ENCODE measurements at regions not wholly inside any gene's neighbourhood (a gene's known extent, or its start where the extent isn't known, plus 50 kb on each side); places are given as distances from the start of the nearest gene placed in this dataset.

- no peak overlapping the region for H3K9ac ChIP-seq (ENCODE audit: insufficient read depth, low read depth, low read length)
- in situ Hi-C loops (cut with HindIII; ENCODE audit: extremely low pct_ligation_motif_present, low pct_unique_long_range_greater_than_20kb) = no loop called here
- no peak overlapping the region for H2AFZ ChIP-seq (ENCODE audit: low read length)
- ATAC-seq (no peak), DNase-seq (ENCODE audit: low spot score) (no peak), FAIRE-seq (no peak)
- H3K4me3 ChIP-seq (replicated peaks in 1 of 3; ENCODE audit: insufficient read depth in 1 of 3, low read depth in 2 of 3, low read length in 3 of 3) = no peak overlapping the region
- no peaks in the 10 kb centered on the region for H3K4me1 ChIP-seq (ENCODE audit: insufficient read depth, low read length)
- H3K27me3 ChIP-seq (ENCODE audit: control insufficient read depth in 1 of 2, insufficient read depth in 2 of 2, low read length in 2 of 2) = no peaks in the 10 kb centered on the region
- no peaks in the 10 kb centered on the region for H3K79me2 ChIP-seq (ENCODE audit: insufficient read depth, low read length)
- intact Hi-C loops (cut with micrococcal nuclease; ENCODE audit: unreplicated experiment) = no loop called here
- ChIA-PET CTCF (ENCODE audit: low intra/inter-chr PET ratio, low total read pairs) (no interaction called here), POLR2A (no interaction called here)
- no TSS peak for BruUV-seq (replicated peaks)
- TF ChIP-seq PBX2 (CRISPR knock-in tag; IDR thresholded peaks at IDR 0.05) = no peak
- WGBS (ENCODE audit: low lambda C conversion rate) = 0% methylated on average over 2 of the region's 2 CpGs
- H3K9me3 ChIP-seq (ENCODE audit: low read length) = peaks cover 51% of the 10 kb centered on the region
- H3K27ac ChIP-seq (ENCODE audit: extremely low read length, insufficient read depth, low read length) = no peak overlapping the region
- no peaks in the 10 kb centered on the region for H4K20me1 ChIP-seq (ENCODE audit: insufficient read depth, low read length)
- H3K36me3 ChIP-seq (replicated peaks in 1 of 2; ENCODE audit: control insufficient read depth in 1 of 2, insufficient read depth in 2 of 2, low read length in 2 of 2) = no peaks in the 10 kb centered on the region
- H3K4me2 ChIP-seq (ENCODE audit: low read depth, low read length) = no peak overlapping the region
Observed at GRCh38 chr5:25891691-25892090, 1146.7 kb downstream of the CDH9 start.

- CTCF ChIA-PET (ENCODE audit: low intra/inter-chr PET ratio, low total read pairs) = no interaction called here
- no peaks in the 10 kb centered on the region for H3K36me3 ChIP-seq (replicated peaks in 1 of 2; ENCODE audit: control insufficient read depth in 1 of 2, insufficient read depth in 2 of 2, low read length in 2 of 2)
- DNase-seq (ENCODE audit: low spot score) (no peak), FAIRE-seq (no peak), ATAC-seq (no peak)
- H3K4me1 ChIP-seq (ENCODE audit: insufficient read depth, low read length) = no peaks in the 10 kb centered on the region
- 2% methylated on average over 6 of the region's 6 CpGs for WGBS (ENCODE audit: low lambda C conversion rate)
- BruUV-seq (replicated peaks) = no TSS peak
- H3K4me2 ChIP-seq (ENCODE audit: low read depth, low read length) = no peak overlapping the region
- no peaks in the 10 kb centered on the region for H3K27me3 ChIP-seq (ENCODE audit: control insufficient read depth in 1 of 2, insufficient read depth in 2 of 2, low read length in 2 of 2)
- H2AFZ ChIP-seq (ENCODE audit: low read length) = no peak overlapping the region
- H3K27ac ChIP-seq (ENCODE audit: extremely low read length, insufficient read depth, low read length) = no peak overlapping the region
- H3K9me3 ChIP-seq (ENCODE audit: low read length) = peaks cover 70% of the 10 kb centered on the region
- in situ Hi-C loops (cut with HindIII; ENCODE audit: extremely low pct_ligation_motif_present, low pct_unique_long_range_greater_than_20kb) (no loop called here), intact Hi-C loops (cut with micrococcal nuclease; ENCODE audit: unreplicated experiment) (no loop called here)
- no peaks in the 10 kb centered on the region for H4K20me1 ChIP-seq (ENCODE audit: insufficient read depth, low read length)
- POLR2A ChIA-PET = no interaction called here
- no peak overlapping the region for H3K9ac ChIP-seq (ENCODE audit: insufficient read depth, low read depth, low read length)
- TF ChIP-seq KDM5A (IDR thresholded peaks at IDR 0.05; ENCODE audit: borderline replicate concordance, low read length) (no peak), KIAA2018 (CRISPR knock-in tag; IDR thresholded peaks at IDR 0.05; ENCODE audit: borderline replicate concordance) (no peak), CAMTA2 (CRISPR knock-in tag; IDR thresholded peaks at IDR 0.05; ENCODE audit: borderline replicate concordance) (no peak), NR2F1 (CRISPR knock-in tag; IDR thresholded peaks at IDR 0.05) (no peak), MAFG (CRISPR knock-in tag; IDR thresholded peaks at IDR 0.05) (no peak), ZNF674 (CRISPR knock-in tag; IDR thresholded peaks at IDR 0.05; ENCODE audit: low read depth) (no peak)
- H3K4me3 ChIP-seq (replicated peaks in 1 of 3; ENCODE audit: insufficient read depth in 1 of 3, low read depth in 2 of 3, low read length in 3 of 3) = no peak overlapping the region
- no peaks in the 10 kb centered on the region for H3K79me2 ChIP-seq (ENCODE audit: insufficient read depth, low read length)
Observed at GRCh38 chr5:25881318-25882036, 1156.9 kb downstream of the CDH9 start.
